ENCODE measurements at regions not wholly inside any gene's neighbourhood (a gene's known extent, or its start where the extent isn't known, plus 50 kb on each side); places are given as distances from the start of the nearest gene placed in this dataset.

- TF ChIP-seq YY1 (IDR thresholded peaks at IDR 0.05; ENCODE audit: low read depth, low read length) (no peak), RAD21 (IDR thresholded peaks at IDR 0.05; ENCODE audit: insufficient read depth, low read depth, low read length) (no peak), EZH2 (IDR thresholded peaks at IDR 0.05; ENCODE audit: borderline replicate concordance, control insufficient read depth, low read depth, low read length) (no peak), JUND (IDR thresholded peaks at IDR 0.05; ENCODE audit: low read depth, low read length) (no peak), POLR2AphosphoS2 (IDR thresholded peaks at IDR 0.05; ENCODE audit: low read depth, low read length) (no peak), ATF3 (IDR thresholded peaks at IDR 0.05; ENCODE audit: borderline replicate concordance, extremely low read depth, low read depth, low read length) (no peak), TAF1 (IDR thresholded peaks at IDR 0.05; ENCODE audit: borderline replicate concordance, low read depth, low read length) (no peak), HDAC6 (IDR thresholded peaks at IDR 0.05; ENCODE audit: unreplicated experiment) (no peak), MTA3 (IDR thresholded peaks at IDR 0.05; ENCODE audit: borderline replicate concordance, low read length) (no peak), CHD4 (IDR thresholded peaks at IDR 0.05) (no peak), EP300 (IDR thresholded peaks at IDR 0.05; ENCODE audit: borderline replicate concordance in 1 of 2, control insufficient read depth in 1 of 2, low read depth in 2 of 2, low read length in 2 of 2) (no peak)
Observed at GRCh38 chr3:7820969-7821368, 680.7 kb upstream of the LMCD1 start.
